ENCODE measurements at regions not wholly inside any gene's neighbourhood (a gene's known extent, or its start where the extent isn't known, plus 50 kb on each side); places are given as distances from the start of the nearest gene placed in this dataset.
"Not testable (repeated sequence)": the region's sequence is repeated elsewhere in the genome, so short reads cannot be mapped to it uniquely, and the experiment has no call there.

DNA sequence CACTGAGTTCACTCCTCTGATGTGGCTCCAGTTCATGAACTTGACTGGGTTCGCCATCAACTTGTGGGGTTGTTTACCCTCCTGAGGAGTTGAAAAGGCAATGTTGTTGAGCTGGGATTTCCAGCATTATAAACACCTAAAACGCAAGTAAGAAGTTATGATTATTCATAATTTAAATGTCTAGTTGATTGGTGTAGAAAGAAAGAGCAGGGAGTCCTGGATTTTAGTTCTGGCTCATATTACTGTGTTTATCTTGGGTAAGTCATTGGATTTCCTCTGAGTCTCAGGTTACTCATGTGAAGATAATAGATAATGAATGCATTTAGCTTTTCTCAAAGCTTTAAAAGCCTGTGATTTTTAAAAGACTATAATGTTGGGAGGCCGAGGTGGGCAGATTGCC, 438.0 kb upstream of the CDH20 start:
- no peak for DNase-seq

DNA sequence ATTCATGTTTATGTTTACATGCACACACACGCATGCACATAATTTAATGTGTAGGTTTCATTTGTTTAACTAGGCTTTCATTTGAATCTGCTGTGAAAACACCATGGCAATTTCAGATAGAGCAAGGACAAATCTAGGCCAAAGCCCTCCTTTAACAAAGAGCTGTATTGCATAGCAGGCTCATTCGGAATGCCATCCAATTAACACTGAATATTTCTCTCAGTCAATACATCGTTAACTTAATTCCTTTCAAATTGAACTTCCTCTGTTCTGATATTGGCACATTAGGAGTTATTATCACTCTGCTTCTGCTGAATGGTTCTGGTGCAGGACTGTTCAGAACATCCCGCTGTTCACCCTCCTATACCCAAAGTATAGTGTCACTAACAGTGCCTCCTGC, 435.1 kb upstream of the CDH20 start:
- no peak for DNase-seq

DNA sequence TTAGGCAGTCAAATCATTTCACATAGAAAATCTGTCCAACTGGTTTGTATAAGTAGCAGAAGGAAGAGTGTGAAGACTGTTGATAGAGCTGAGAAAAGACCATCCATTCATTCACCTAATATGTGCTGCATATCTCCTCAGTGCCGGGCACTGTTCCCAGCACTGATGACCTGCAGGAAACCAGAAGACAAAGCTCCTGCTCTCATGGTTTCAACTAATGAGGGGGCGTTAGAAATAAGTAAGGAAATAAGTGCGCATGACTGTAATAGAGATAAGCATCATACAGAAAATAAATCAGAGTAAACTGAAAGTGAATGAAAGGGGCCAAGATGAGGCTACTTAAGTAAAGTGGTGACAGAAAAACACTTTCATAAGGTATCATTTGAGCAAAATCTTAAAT, 427.5 kb upstream of the CDH20 start:
- no peak for DNase-seq

DNA sequence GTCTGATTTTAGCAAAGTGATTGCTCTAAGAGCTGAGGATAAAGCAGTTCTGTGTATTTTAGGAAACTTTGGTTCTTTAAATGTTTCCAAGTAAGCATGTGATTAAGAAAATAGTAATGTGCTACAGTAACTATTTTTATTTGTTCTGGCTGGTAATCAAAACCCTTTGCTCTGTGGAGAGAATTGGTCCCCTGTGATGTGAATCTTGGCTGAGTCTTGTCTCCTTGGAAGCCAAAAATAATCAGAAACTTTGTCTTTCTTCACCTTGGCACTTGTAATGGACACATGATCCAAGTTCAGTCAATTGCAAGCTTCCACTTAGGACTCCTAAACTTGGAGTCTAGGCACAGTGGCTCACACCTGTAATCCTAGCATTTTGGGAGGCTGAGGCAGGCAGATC, 422.7 kb upstream of the CDH20 start:
- no peak for DNase-seq

DNA sequence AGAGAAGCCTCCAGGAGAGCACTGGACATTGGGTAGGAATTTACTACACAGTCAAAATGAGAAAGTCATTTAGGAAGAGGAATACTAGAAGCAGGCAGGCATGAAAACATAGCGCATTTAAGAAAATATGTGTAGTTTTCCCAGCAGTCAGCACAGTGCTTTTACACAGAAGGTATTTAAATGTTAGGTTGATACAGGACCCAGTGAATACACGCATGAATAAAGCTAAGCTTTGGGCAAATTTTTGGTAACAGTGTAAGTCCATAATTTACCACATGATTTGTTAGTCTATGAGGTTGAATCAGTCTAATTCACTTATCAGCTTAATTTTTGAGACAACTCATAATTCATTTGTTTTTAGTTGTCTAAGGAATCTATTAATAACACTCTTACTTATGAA, 421.7 kb upstream of the CDH20 start:
- DNase-seq = no peak

DNA sequence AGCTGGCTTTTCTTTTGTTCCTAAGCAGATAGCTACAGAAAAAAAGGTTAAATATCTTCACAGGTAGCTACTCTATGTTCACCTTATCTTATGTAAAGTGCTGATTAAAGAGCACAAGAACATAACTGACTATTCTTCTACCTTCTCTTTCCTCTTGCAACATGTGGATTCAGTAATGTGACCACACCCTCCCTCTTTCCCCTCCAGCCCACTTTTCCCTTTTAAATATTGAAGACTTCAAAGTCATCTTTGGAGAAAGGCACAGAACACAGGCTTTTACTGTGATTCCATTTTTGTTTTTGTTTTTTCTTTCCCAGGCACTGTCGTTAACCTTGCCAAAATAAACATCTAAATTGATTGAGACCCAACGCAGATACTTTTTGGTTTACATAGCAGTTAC, 418.1 kb upstream of the CDH20 start:
- DNase-seq = no peak

DNA sequence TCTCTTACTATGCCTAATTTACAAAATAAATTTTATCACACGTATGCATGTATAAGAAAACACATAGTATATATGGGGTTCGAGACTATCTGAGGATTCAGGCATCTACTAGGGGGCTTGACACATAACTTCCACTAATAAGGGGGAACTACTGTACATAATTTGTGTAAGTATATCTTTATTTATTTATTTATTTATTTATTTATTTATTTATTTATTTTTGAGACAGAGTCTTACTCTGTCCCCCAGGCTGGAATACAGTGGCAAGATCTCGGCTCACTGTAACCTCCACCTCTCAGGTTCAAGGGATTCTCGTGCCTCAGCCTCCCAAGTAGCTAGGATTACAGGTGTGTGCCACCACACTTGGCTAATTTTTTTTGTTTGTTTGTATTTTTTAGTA, 414.4 kb upstream of the CDH20 start:
- DNase-seq = not testable (repeated sequence)

DNA sequence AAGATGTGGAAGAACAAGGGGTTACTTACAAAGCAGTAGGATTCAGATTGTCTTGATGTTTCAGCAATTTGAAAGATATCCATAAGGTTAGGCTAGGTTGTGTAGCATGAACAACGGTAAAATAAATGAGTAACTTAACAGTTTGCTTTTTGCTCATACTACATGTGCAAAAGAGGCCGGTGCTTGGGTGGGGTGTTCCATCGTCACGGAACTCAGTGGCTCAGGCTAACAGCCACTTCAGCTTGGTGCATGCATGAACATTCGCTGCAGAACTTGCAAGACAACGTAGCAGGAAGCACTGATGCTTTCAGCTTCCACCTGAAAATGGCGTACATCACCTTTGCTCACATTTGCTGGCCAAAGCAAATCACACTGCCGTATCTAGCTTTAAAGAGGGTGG, 407.3 kb upstream of the CDH20 start:
- no peak for DNase-seq

DNA sequence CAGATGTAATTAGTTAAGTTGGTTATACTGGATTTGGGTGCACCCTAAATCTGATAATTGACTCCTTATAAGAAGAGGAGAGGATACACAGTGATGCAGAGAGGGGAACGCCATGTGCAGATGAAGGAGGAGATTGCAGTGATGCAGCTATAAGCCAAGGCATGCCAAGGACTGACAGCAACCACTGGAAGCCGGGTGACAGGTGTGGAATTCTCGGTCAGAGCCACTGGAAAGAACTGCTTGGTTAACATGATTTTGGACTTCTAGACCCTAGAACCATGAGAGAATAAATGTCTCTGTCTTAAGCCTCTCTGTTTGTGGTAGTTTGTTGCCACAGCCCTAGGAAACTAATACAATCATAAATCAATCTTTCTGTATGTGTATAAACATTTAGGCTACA, 403.3 kb upstream of the CDH20 start:
- no peak for DNase-seq

DNA sequence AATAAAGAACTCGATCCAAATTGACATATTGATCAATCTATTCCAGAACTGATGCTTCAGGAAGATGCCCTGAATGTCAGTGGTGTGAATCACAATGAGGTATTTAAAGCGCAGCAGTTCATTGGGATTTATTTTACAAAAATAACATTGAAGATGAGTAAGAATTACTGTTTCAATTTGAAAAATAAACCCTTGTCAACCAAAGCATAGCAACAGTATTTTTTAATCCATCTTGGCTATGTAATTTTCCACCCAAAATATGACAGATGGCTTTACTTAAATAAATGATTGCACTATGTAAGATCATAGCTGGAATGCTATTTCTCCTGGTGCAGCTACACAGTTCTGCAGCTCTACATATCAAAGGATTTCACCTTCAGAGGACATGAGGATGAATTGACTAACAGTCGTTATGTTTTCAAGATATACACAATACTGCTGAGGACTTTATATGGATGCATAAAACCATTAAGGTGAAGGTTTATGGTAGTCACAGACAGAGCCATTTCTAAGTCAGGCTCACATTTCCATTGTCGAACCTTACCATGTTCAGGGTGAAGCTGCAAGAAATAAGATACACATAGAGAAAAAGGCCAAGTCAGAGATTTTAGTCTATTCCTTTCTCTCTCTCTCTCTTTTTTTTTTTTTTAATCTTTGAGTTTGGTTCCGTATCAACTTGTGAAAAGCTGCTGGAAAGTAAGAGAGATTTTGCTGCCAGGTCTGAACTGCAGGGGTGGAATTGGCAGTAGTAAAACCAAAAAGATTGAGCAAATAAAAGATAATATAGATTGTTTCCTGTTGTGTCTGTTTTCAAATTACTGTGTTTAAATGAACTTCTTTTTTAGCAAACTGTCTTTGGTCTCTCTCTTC, 398.0 kb upstream of the CDH20 start:
- DNase-seq = no peak

DNA sequence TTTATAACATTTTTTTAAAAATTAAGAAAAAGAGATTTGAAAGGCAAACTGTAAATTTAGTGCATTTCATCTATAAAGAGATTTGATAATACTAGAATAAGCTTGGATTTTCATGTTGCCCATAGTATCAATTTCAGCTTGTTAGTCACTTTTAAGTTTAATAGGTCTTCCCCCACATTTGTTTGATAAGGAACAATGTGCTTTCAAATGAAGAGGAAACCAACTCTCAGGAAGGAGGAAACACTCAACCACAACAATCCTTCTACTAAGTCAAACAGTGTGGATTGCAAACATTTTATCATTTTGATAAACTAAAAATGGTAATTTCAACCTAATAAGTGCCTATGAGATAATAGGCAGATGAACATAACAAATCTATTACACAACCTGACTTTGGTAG, 397.1 kb upstream of the CDH20 start:
- DNase-seq = no peak

DNA sequence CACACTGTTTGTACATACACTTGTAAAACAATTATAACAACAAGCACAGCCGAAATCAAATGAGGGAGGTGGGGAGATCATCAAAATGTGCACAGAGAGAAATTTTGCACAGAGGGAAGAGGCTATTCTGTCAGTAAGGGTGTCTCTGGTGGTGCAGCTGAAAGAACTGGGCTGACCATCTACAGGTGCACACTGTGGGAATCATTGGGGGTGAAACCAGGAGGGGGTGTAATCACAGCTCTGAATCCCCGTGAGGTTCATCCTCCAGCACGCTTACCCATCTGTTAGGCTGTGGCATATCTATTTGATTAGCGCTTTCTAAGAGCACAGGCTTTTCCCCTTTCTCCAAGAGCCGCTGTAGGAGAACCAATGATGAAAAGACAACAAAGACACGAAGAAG, 389.9 kb upstream of the CDH20 start:
- no peak for DNase-seq

DNA sequence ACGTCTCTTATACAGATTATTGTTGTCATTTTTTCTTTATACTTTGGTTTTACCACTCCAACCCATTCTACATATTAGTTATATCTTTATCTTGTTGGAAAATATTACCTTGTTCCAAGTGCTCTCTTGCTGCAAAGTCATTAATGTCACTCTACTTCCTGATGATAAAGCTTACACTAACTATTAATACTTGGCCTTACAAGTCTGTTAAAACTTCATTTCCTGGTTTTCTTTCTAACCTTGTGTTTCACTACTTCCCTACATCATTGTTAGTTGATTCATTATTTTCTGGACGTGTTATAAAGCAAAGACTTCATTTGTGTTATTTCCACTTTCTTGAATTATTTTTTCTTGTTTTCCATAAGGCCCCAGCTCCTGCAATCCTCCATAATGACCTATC, 382.6 kb upstream of the CDH20 start:
- DNase-seq = no peak

DNA sequence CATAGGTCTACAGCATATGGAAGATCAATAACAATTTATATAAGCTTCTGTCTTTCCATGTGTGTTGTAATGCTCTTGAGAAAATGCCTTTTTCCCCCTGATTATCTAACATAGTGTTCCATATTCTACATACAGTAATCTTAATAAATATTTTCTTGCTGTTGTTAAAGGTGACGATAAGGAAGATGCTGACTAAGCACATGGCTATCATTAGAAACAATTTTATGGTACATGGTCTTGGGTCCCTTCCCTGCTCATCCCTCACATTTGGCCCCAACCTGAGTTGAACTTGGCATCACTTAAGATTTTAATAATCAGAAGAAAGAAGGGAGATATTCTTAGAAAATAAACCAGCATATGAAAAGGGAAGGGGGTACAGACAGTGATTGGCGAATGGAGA, 382.1 kb upstream of the CDH20 start:
- no peak for DNase-seq

DNA sequence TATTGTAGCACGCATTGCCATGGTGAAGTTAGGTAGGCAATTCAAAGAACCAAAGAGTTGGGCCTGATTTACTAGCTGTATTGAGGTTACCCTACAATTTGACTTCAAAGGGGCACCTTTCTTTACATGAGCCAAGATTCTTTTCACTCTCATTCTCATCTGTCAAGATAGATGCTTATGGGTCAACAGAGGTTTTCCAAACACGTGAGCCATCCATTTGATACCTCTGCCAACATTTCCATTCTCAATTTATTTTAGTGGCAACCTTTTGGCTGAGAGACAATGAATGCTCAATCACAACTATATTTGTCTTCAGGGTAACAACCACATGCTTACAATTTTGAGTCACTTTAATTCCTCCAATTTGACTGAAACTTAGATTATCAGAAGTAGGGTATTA, 370.6 kb upstream of the CDH20 start:
- DNase-seq = no peak

DNA sequence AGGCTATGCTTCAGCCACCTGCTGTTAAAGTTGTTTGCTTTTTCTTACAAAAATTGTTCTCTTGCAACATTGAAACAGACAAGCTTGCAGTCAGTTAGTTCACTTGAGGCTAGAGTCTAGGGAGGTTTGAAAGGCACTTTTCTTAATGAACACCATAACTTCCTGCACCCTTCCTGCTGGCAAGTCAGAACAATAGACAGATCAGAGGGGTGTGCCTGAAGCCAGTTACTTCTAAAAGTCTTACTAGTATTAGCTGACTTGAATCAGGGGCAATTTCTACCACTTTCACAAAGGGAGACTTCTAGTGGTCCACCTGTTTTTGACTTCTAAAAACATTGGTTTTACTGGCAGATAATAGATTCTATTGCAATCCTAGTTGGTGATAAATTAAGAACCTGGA, 367.4 kb upstream of the CDH20 start:
- no peak for DNase-seq

DNA sequence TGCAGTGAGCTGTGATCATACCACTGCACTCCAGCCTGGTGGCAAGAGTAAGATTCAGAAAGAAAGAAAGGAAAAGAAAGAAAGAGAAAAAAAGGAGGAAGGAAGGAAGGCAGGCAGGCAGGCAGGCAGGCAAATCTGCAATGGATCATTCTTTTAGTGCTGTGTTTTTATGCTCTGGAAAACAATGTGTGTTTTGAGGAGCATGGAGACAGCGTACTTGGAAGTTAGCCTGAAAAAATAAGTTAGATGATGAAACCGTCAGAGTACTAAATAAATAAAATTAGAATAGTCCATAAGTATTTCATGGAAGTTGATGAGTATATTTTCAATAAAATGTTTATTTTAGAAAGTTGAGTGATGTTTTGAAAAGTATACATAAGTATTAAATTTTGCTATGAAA, 366.4 kb upstream of the CDH20 start:
- no peak for DNase-seq

DNA sequence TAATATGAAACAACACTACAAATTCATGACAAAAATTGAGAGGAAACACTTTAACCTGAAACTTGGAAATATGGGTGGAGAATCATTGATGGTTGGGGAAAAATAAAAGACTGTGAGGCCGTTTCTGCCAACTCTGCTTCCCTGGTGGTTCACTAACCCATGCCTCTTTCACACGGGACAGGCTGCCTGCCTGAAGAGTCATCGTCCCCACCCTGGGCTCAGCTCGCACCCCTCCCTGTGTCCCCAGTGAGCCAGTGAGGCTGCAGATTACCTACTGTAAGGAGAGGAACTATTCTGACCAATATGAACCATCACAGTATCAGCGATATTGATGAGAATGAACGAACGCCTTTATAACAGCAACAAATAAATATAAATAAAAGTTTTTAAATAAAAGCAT, 357.8 kb upstream of the CDH20 start:
- no peak for DNase-seq

DNA sequence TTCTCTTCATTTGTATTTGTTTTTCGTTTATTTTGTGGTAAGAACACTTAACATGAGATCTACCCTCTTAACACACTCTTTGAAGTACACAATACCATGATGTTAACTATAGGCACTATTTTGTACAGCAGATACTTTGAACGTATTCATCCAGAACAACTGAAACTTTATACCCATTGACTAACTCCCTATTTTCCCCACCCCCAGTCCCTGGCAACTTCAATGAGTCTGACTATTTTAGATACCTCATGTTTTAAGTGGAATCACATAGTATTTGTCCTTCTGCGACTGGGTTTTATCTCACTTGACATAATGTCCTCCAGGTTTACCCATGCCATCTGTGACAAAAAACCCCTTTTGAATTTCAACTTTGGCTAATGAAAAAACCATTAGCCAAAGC, 356.3 kb upstream of the CDH20 start:
- no peak for DNase-seq

DNA sequence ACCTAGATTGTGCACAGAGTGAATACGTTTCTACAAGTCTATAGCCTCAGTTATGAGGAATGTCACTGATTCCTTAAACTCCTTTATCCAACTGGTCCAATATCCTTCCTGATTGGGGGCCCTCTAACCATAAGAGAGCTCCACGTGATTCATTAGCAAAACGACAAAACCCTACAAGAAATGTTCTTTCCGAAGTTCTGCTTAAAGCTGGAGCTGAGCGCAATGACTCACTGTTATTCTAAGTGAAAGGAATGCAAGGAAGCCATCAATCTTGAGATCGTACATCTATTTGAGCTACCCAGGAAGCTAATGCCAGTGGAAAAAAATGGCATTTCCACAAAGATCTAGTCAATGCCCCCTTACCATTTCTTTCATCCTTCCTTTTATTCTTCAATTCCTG, 354.9 kb upstream of the CDH20 start:
- DNase-seq = no peak

DNA sequence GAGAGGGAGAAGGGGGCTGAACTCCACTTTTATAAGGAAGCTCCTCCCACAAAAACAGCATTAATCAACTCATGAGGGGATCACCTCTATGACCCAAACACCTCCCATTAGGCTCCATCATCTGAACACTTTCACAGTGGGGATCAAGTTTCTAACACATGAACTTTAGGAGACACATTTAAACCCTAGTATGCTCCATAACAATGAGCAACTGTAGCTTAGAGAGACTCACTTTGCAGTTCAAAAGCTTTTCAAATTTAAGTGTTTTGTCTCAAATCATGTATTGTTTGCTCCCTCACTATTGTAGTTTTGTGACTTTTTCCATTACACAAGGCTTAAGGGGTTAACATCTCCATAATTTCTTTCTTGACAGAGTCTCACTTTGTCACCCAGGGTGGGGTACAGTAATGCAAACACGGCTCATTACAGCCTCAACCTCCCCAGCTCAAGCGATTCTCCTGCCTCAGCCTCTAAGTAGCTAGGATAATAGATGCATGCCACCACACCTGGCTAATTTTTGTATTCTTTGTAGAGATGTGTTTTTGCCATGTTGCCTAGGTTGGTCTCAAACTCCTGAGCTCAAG, 352.7 kb upstream of the CDH20 start:
- DNase-seq = no peak

DNA sequence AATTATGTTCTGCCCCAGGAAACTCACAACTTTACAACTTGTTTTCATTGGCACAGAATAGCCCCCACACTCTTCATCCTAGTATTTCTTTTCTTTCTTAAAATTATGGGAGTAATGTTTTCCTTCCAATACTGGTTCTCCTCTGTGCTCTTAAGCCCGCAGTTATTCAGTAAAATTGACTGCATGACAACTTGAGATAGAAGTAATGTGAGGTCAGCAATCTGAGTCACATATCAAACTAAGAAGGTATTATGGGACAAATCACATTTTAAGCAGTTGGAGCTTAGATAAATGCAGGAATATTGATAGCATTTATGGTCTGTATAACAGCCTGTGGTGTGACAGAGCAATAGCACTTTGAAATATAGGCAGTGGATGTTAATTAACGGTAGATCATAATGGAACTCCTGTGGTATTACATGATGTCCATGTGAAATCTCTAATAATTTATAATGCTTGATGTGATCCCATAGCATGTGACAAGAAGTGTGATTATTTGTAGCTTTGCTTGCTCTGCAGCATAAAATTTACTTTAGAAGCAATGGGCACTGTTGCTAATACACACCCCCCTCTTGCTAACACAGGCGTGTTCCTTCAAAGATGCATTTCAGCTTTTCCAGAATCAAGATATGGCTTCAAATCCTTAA, 351.4 kb upstream of the CDH20 start:
- DNase-seq = no peak

DNA sequence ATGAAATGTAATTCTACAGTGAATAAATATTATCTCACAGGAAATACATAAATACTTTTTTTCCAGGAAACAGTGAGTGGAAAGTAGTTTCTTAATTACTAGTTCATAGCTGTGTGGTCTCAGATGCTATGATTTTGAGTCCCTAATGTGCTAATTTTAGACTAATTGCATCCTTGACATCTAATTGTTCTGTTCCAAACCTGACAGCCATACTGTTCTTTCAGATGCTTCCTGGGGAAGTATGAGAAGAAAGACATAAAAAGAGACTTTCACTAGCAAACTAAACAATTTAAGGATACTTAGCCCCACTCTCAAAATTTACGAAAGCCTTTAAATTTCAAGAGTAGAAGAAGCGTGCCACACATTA, 350.9 kb upstream of the CDH20 start:
- no peak for DNase-seq

DNA sequence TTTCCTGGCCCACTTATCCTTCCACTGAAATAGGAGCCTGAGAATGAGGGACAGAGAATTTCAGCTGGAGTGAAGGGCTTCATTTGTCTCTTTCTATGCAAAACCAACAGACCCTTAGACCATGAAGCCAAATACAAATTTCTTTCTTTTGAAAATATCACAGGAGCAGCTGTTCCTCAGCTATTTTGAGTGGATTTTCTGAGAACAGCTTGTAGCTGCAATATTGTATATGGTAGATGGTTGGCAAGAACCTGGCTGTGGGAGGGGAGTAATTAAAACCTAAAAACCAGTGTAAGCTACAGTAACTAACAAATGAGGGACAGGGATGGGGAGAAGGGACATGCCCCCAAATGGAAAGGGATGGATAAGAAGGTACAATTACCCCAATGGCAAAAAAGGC, 350.3 kb upstream of the CDH20 start:
- no peak for DNase-seq

DNA sequence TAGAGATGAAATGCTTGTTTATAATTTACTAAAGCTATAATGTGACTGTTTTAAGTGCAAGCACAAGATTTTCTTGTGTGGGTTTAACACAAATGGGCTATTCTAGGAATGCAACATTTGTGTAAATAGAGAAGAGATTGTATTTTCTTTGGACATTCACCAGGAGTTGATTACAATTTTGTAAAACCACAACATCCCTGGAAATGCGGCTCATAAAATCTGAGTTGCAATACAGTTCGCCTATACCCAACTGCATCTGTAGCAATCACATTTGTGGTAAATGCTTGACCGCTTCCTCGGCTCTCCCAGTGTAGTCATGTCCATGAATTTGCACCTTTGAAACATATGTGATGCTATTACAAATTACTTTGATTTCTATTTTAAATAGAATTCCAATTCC, 348.7 kb upstream of the CDH20 start:
- no peak for DNase-seq
